HepG2 (cell line): ENCODE measurements at regions not wholly inside any gene's neighbourhood (a gene's known extent, or its start where the extent isn't known, plus 50 kb on each side); places are given as distances from the start of the nearest gene placed in this dataset.

Source experiments
- ATAC-seq: fragments of 200-7000 bp; cut with Tn5 transposase; 3 replicates; pipeline ENCODE4 v1.9.1; 2020; ENCODE audit warnings: mild to moderate bottlenecking, moderate library complexity
- BruUV-seq: library from RNA; stranded (reverse); fragments of 400-500 nt; replicated peaks from 2 replicates; lab custom pipeline; 2021; lab: Mats Ljungman, UMichigan
- CTCF ChIA-PET: fragments of 300-600 bp; formaldehyde crosslinking; extraction: SDS; loops from one replicate; lab custom pipeline; 2021; ENCODE audit warnings: low total read pairs, inconsistent platforms, low intra/inter-chr PET ratio; lab: Yijun Ruan, JAX
- POLR2A ChIA-PET: fragments of 350-600 bp; sonication (Branson Sonifier 250); formaldehyde crosslinking; loops from one replicate; lab custom pipeline; 2020; ENCODE audit warnings: antibody characterized with exemption, inconsistent platforms; lab: Yijun Ruan, JAX
- DNase-seq: peaks from one replicate; pipeline ENCODE4 v3.0.0-alpha.2; 2015; ENCODE audit warnings: low spot score
- FAIRE-seq: peaks from 3 replicates; lab custom pipeline; 2011; peaks lifted over from hg19 to GRCh38; lab: Jason Lieb, UNC
- H2AFZ ChIP-seq: one replicate; pipeline ENCODE4 v1.6.1; 2011; ENCODE audit warnings: low read length, inconsistent platforms
- H3K27ac ChIP-seq: fragments of 300-600 bp; 3 replicates; pipeline ENCODE4 v1.8.0; 2011; ENCODE audit warnings: mixed run types, mild to moderate bottlenecking, mixed read lengths, low read length, inconsistent platforms; ENCODE audit not compliant: insufficient read depth; ENCODE audit errors: extremely low read length
- H3K27me3 ChIP-seq, 2 experiments: fragments of 200-600 bp in 1 of 2; 2 replicates in 1 of 2; 3 replicates in 1 of 2; pipeline versions ENCODE4 v1.6.0 to v1.8.0; 2011; ENCODE audit warnings: low read length in 2 of 2, mild to moderate bottlenecking in 2 of 2, moderate library complexity in 2 of 2, inconsistent platforms in 1 of 2; ENCODE audit not compliant: insufficient read depth in 2 of 2, control insufficient read depth in 1 of 2
- H3K36me3 ChIP-seq, 2 experiments: fragments of 200-600 bp in 1 of 2; replicated peaks in 1 of 2; 2 replicates in 1 of 2; 3 replicates in 1 of 2; pipeline versions ENCODE4 v1.5.1 to v1.8.0; 2011; ENCODE audit warnings: low read length in 2 of 2, inconsistent platforms in 1 of 2; ENCODE audit not compliant: insufficient read depth in 2 of 2, control insufficient read depth in 1 of 2
- H3K4me1 ChIP-seq: 2 replicates; pipeline ENCODE4 v1.5.1; 2012; ENCODE audit warnings: low read length, inconsistent platforms; ENCODE audit not compliant: insufficient read depth
- H3K4me2 ChIP-seq: 2 replicates; pipeline ENCODE4 v1.6.0; 2011; ENCODE audit warnings: low read depth, low read length, inconsistent platforms
- H3K4me3 ChIP-seq, 3 experiments: fragments of 200-600 bp in 1 of 3; sonication (generic), shearing (Covaris generic) in 1 of 3; replicated peaks in 1 of 3; 2 replicates each; pipeline ENCODE4 v1.5.1; 2011 to 2016; ENCODE audit warnings: low read length in 3 of 3, inconsistent platforms in 2 of 3, low read depth in 2 of 3, mild to moderate bottlenecking in 2 of 3, control low read depth in 1 of 3, mixed read lengths in 1 of 3; ENCODE audit not compliant: insufficient read depth in 1 of 3
- H3K79me2 ChIP-seq: one replicate; pipeline ENCODE4 v1.6.1; 2011; ENCODE audit warnings: low read length, inconsistent platforms; ENCODE audit not compliant: insufficient read depth
- H3K9ac ChIP-seq: 2 replicates; pipeline ENCODE4 v1.6.0; 2011; ENCODE audit warnings: mild to moderate bottlenecking, low read depth, low read length, inconsistent platforms; ENCODE audit not compliant: insufficient read depth
- H3K9me3 ChIP-seq: 2 replicates; pipeline ENCODE4 v1.5.1; 2012; ENCODE audit warnings: mild to moderate bottlenecking, low read length
- H4K20me1 ChIP-seq: 2 replicates; pipeline ENCODE4 v1.6.0; 2011; ENCODE audit warnings: inconsistent platforms, mild to moderate bottlenecking, low read length, moderate library complexity; ENCODE audit not compliant: insufficient read depth
- CC2D1A ChIP-seq: sonication (generic); formaldehyde crosslinking; IDR thresholded peaks from 2 replicates; pipeline ENCODE4 v1.8.1; 2023; ENCODE audit warnings: mild to moderate bottlenecking, missing genetic modification reagents
- NAIF1 ChIP-seq: sonication (generic); formaldehyde crosslinking; IDR thresholded peaks from 2 replicates; pipeline ENCODE4 v1.5.0; 2020; ENCODE audit warnings: mild to moderate bottlenecking, missing genetic modification reagents, borderline replicate concordance
- PAWR ChIP-seq: sonication (generic); formaldehyde crosslinking; IDR thresholded peaks from 2 replicates; pipeline ENCODE4 v1.4.0; 2020; ENCODE audit warnings: missing genetic modification reagents, mild to moderate bottlenecking, borderline replicate concordance
- RFX3 ChIP-seq: IDR thresholded peaks from 2 replicates; pipeline ENCODE4 v1.6.1; 2016; ENCODE audit warnings: missing biosample characterization, missing genetic modification reagents
- ZNF138 ChIP-seq: sonication (generic); formaldehyde crosslinking; IDR thresholded peaks from 2 replicates; pipeline ENCODE4 v1.5.0; 2020; ENCODE audit warnings: mild to moderate bottlenecking, low read depth, missing genetic modification reagents
- ZNF775 ChIP-seq: sonication (generic); formaldehyde crosslinking; IDR thresholded peaks from 2 replicates; pipeline ENCODE4 v1.4.0; 2020; ENCODE audit warnings: missing genetic modification reagents, mild to moderate bottlenecking, moderate library complexity, borderline replicate concordance
- whole genome bisulfite sequencing: methylation state at CpG from one replicate; pipeline ENCODE4 v1.1.6; 2017; ENCODE audit warnings: low lambda C conversion rate; 5-methylcytosine and 5-hydroxymethylcytosine counted together
- in situ Hi-C: cut with HindIII; loops from 2 replicates; pipeline ENCODE4 v1.10.0; 2017; ENCODE audit warnings: low pct_unique_long_range_greater_than_20kb; ENCODE audit not compliant: extremely low pct_ligation_motif_present
- intact Hi-C: fragments of 100-400 bp; cut with micrococcal nuclease; formaldehyde crosslinking; loops from one replicate; pipeline ENCODE4 v1.10.0; 2022; ENCODE audit not compliant: unreplicated experiment
- TF ChIP-seq, protein P1 (sequence below): sonication (generic); formaldehyde crosslinking; IDR thresholded peaks from 2 replicates; pipeline ENCODE4 v1.4.0; 2020; ENCODE audit warnings: missing genetic modification reagents
- TF ChIP-seq, protein P2 (sequence below): sonication (generic); formaldehyde crosslinking; IDR thresholded peaks from 2 replicates; pipeline ENCODE4 v1.4.0; 2020; ENCODE audit warnings: missing genetic modification reagents, borderline replicate concordance
- TF ChIP-seq, protein P3 (sequence below): sonication (generic); formaldehyde crosslinking; IDR thresholded peaks from 2 replicates; pipeline ENCODE4 v1.8.1; 2022; ENCODE audit warnings: mild to moderate bottlenecking, missing genetic modification reagents
- TF ChIP-seq, protein P4 (sequence below): sonication (generic); formaldehyde crosslinking; IDR thresholded peaks from 2 replicates; pipeline ENCODE4 v1.4.0; 2020; ENCODE audit warnings: mild to moderate bottlenecking, missing genetic modification reagents

DNA sequence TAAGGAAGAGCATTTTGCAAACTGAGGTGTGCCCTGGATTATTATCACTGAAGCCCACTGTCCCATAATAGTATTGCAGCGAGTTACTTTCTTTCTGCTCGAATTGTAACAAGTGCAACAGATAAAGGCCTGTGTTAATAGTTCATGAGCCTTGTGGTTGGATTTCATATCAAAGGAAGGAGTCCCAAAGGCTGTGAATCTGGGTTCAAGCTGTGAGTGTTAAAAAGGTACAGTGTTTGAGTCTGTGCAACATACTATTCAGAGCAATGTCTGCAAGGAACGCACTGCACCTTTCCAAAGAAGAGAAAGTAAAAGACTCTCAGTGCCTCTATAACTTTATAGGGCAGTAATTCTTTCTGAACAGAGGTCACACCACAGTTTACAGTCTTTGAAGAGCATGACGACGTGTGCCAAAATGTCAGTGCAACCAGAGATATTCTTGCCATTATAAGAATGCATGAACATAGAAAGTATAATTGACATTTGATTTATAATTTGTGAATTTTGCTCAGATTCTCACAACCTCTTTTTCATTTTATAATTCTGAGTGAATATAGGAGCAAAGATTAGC, 79.1 kb downstream of the CDC7 start (continued):
- TF ChIP-seq, protein P1, sequence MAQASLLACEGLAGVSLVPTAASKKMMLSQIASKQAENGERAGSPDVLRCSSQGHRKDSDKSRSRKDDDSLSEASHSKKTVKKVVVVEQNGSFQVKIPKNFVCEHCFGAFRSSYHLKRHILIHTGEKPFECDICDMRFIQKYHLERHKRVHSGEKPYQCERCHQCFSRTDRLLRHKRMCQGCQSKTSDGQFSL (CRISPR knock-in tag): no peak
- TF ChIP-seq CC2D1A (CRISPR knock-in tag): no peak

DNA sequence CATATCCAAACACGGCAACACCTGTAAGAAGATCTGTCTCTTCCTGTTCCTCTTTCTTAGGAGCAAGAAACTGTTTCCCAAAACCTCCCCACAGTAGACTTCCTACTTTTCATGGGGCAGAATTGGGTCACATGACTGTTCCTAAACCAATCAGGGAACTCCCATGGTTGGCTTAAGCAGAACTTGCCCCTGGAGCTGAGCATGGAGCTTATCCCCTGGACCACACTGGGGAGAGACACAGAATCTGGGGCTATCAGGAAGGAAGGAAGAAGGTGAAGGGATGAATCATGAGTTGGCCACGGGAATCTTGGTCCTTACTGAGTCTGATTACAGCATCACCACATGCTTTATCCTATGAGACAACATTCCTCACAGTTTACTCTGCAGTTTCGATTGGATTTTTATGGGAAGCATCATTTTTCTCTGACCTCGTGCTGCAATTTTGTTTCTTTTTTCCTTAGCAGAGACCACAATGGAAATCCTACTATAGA, 81.8 kb downstream of the CDC7 start:
- H3K4me2 ChIP-seq: no peak overlapping the region
- ChIA-PET POLR2A (no interaction called here), CTCF (no interaction called here)
- DNase-seq: no peak
- no peak overlapping the region for H2AFZ ChIP-seq
- FAIRE-seq: no peak
- H3K9ac ChIP-seq: no peak overlapping the region
- 27% methylated on average over 4 of the region's 4 CpGs for WGBS
- no peaks in the 10 kb centered on the region for H3K27me3 ChIP-seq
- intact Hi-C loops: no loop called here
- H4K20me1 ChIP-seq: no peaks in the 10 kb centered on the region
- no peaks in the 10 kb centered on the region for H3K9me3 ChIP-seq
- H3K36me3 ChIP-seq: no peaks in the 10 kb centered on the region
- no peaks in the 10 kb centered on the region for H3K79me2 ChIP-seq
- no peak overlapping the region for H3K4me3 ChIP-seq
- no peak for ATAC-seq
- in situ Hi-C loops: no loop called here
- BruUV-seq: no TSS peak
- 0 out of 2 replicates have a peak, but pooled peaks cover 8% of the 10 kb centered on the region for H3K4me1 ChIP-seq
- H3K27ac ChIP-seq: no peak overlapping the region
- no peak for TF ChIP-seq NAIF1 (CRISPR knock-in tag)
- no peak for TF ChIP-seq PAWR (CRISPR knock-in tag)
- TF ChIP-seq RFX3 (CRISPR knock-in tag): no peak
- no peak for TF ChIP-seq ZNF138 (CRISPR knock-in tag)
- TF ChIP-seq, protein P2, sequence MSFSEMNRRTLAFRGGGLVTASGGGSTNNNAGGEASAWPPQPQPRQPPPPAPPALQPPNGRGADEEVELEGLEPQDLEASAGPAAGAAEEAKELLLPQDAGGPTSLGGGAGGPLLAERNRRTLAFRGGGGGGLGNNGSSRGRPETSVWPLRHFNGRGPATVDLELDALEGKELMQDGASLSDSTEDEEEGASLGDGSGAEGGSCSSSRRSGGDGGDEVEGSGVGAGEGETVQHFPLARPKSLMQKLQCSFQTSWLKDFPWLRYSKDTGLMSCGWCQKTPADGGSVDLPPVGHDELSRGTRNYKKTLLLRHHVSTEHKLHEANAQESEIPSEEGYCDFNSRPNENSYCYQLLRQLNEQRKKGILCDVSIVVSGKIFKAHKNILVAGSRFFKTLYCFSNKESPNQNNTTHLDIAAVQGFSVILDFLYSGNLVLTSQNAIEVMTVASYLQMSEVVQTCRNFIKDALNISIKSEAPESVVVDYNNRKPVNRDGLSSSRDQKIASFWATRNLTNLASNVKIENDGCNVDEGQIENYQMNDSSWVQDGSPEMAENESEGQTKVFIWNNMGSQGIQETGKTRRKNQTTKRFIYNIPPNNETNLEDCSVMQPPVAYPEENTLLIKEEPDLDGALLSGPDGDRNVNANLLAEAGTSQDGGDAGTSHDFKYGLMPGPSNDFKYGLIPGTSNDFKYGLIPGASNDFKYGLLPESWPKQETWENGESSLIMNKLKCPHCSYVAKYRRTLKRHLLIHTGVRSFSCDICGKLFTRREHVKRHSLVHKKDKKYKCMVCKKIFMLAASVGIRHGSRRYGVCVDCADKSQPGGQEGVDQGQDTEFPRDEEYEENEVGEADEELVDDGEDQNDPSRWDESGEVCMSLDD (CRISPR knock-in tag): no peak
- TF ChIP-seq, protein P3, sequence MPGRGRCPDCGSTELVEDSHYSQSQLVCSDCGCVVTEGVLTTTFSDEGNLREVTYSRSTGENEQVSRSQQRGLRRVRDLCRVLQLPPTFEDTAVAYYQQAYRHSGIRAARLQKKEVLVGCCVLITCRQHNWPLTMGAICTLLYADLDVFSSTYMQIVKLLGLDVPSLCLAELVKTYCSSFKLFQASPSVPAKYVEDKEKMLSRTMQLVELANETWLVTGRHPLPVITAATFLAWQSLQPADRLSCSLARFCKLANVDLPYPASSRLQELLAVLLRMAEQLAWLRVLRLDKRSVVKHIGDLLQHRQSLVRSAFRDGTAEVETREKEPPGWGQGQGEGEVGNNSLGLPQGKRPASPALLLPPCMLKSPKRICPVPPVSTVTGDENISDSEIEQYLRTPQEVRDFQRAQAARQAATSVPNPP (CRISPR knock-in tag): no peak
- TF ChIP-seq ZNF775 (CRISPR knock-in tag): no peak
- TF ChIP-seq, protein P4, sequence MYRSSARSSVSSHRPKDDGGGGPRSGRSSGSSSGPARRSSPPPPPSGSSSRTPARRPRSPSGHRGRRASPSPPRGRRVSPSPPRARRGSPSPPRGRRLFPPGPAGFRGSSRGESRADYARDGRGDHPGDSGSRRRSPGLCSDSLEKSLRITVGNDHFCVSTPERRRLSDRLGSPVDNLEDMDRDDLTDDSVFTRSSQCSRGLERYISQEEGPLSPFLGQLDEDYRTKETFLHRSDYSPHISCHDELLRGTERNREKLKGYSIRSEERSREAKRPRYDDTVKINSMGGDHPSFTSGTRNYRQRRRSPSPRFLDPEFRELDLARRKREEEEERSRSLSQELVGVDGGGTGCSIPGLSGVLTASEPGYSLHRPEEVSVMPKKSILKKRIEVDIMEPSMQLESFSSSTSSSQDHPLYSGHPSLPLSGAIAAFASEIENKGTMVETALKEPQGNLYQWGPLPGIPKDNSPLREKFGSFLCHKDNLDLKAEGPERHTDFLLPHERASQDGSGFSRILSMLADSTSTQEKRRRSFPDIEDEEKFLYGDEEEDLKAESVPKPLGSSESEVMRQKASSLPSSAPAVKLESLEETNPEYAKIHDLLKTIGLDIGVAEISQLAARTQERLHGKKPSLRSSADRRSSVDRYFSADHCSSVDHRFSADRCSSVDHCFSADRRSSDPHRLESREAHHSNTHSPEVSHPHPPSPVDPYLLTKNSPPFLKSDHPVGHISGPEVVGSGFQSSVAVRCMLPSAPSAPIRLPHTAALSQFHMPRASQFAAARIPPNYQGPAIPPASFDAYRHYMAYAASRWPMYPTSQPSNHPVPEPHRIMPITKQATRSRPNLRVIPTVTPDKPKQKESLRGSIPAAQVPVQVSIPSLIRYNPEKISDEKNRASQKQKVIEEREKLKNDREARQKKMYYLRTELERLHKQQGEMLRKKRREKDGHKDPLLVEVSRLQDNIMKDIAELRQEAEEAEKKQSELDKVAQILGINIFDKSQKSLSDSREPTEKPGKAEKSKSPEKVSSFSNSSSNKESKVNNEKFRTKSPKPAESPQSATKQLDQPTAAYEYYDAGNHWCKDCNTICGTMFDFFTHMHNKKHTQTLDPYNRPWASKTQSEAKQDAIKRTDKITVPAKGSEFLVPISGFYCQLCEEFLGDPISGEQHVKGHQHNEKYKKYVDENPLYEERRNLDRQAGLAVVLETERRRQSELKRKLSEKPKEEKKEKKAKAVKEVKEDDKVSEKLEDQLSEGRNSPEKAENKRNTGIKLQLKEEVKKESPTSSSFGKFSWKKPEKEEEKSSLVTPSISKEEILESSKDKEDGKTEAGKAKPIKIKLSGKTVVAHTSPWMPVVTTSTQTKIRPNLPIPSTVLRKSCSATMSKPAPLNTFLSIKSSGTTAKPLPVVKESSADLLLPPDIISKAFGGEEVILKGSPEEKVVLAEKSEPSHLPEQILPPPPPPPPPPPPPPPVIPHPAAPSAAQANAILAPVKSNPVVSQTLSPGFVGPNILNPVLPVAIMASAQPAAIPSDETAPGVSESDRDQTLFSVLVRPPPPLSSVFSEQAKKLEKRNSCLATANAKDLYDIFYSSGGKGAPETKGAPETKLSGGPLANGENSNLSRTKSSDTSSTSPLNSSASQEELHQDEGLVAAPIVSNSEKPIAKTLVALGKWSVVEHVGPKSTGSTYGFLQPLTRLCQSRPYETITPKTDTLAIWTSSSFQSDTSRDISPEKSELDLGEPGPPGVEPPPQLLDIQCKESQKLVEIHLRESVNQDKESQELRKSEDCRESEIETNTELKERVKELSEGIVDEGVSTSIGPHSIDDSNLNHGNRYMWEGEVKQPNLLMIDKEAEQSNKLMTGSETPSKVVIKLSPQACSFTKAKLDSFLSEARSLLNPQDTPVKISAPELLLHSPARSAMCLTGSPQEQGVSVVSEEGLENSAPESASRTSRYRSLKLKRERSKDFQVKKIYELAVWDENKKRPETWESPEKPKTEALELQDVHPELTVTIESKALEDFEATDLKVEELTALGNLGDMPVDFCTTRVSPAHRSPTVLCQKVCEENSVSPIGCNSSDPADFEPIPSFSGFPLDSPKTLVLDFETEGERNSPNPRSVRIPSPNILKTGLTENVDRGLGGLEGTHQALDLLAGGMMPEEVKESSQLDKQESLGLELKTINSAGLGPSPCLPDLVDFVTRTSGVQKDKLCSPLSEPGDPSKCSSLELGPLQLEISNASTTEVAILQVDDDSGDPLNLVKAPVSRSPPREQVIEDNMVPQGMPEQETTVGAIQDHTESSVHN (CRISPR knock-in tag): no peak
